ENCODE measurements at regions not wholly inside any gene's neighbourhood (a gene's known extent, or its start where the extent isn't known, plus 50 kb on each side); places are given as distances from the start of the nearest gene placed in this dataset.
"Not testable (repeated sequence)": the region's sequence is repeated elsewhere in the genome, so short reads cannot be mapped to it uniquely, and the experiment has no call there.

DNA sequence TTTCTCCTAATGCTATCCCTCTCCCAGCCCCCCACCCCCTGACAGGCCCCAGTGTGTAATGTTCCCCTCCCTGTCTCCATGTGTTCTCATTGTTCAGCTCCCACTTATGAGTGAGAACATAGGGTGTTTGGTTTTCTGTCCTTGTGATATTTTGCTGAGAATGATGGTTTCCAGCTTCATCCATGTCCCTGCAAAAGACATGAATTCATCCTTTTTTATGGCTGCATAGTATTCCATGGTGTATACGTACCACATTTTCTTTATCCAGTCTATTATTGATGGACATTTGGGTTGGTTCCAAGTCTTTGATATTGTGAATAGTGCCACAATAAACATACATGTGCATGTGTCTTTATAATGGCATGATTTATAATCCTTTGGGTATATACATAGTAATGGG lies 704.2 kb downstream of the PLCL1 start:
- TF ChIP-seq TAF1, POLR2AphosphoS5, POLR2A, SPI1 (IDR thresholded peaks at IDR 0.05; ENCODE audit: low read depth, low read length): not testable (repeated sequence)

Measured in GM12891 (cell line).